HepG2 (cell line): ENCODE measurements at regions not wholly inside any gene's neighbourhood (a gene's known extent, or its start where the extent isn't known, plus 50 kb on each side); places are given as distances from the start of the nearest gene placed in this dataset.
"Not testable (repeated sequence)": the region's sequence is repeated elsewhere in the genome, so short reads cannot be mapped to it uniquely, and the experiment has no call there.

Experiments
- EZH2 ChIP-seq: conservative IDR thresholded peaks from 2 replicates; pipeline ENCODE4 v1.6.1; 2012; ENCODE audit warnings: mild to moderate bottlenecking, low read depth, low read length, moderate library complexity
- REXO4 ChIP-seq: sonication (generic); formaldehyde crosslinking; IDR thresholded peaks from 2 replicates; pipeline ENCODE4 v1.8.0; 2022; ENCODE audit warnings: missing genetic modification reagents, mild to moderate bottlenecking, borderline replicate concordance
- RNF2 ChIP-seq: fragments of 450-650 bp; conservative IDR thresholded peaks from 2 replicates; pipeline ENCODE4 v1.6.1; 2016; ENCODE audit warnings: low read depth
- TP53 ChIP-seq: sonication (generic); formaldehyde crosslinking; conservative IDR thresholded peaks from 2 replicates; pipeline ENCODE4 v1.4.0; 2020; ENCODE audit warnings: missing genetic modification reagents
- YEATS2 ChIP-seq: sonication (generic); formaldehyde crosslinking; IDR thresholded peaks from 2 replicates; pipeline ENCODE4 v1.4.0; 2020; ENCODE audit warnings: missing genetic modification reagents, borderline replicate concordance

DNA sequence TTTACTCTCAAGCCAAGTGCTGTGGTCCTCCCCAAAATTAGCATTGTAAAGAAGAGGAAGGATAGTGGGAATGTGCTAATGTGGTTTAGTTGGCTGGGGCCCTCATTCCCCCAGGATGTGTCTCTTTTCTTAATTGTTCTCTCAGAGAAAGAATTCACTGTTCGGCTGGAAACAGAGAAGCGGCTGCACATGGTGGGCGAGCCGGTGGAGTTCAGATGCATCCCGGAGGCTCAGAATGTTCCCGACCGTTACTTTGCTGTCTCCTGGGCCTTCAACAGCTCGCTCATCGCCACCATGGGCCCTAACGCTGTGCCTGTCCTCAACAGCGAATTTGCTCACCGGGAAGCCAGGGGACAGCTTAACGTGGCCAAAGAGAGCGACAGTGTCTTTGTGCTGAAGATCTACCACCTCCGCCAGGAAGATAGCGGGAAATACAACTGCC lies 3053.2 kb downstream of the RPIA start:
- not testable (repeated sequence) for TF ChIP-seq RNF2; REXO4 (CRISPR knock-in tag); EZH2; YEATS2 (CRISPR knock-in tag); TP53 (CRISPR knock-in tag)
